Trophoblast cell (in vitro differentiated cells and primary cell): ENCODE measurements at regions not wholly inside any gene's neighbourhood (a gene's known extent, or its start where the extent isn't known, plus 50 kb on each side); places are given as distances from the start of the nearest gene placed in this dataset.

Experiments
- DNase-seq, 2 donors: peaks; one replicate each; pipeline ENCODE4 v3.0.0-alpha.2; 2016
- H2AFZ ChIP-seq: 2 replicates; pipeline ENCODE4 v1.6.1; 2013; ENCODE audit warnings: low read length, moderate library complexity, mild to moderate bottlenecking; ENCODE audit not compliant: insufficient read depth, poor library complexity
- H2AK5ac ChIP-seq: 2 replicates; pipeline ENCODE4 v1.6.1; 2013; ENCODE audit warnings: mild to moderate bottlenecking, low read length
- H2BK120ac ChIP-seq: 2 replicates; pipeline ENCODE4 v1.6.1; 2013; ENCODE audit warnings: low read length, mild to moderate bottlenecking, moderate library complexity; ENCODE audit not compliant: insufficient read depth, poor library complexity
- H2BK12ac ChIP-seq: 2 replicates; pipeline ENCODE4 v1.6.1; 2013; ENCODE audit warnings: mild to moderate bottlenecking, low read length, moderate library complexity
- H2BK5ac ChIP-seq: 2 replicates; pipeline ENCODE4 v1.6.1; 2013; ENCODE audit warnings: low read length, low read depth, moderate library complexity, mild to moderate bottlenecking; ENCODE audit not compliant: poor library complexity
- H3K14ac ChIP-seq: 2 replicates; pipeline ENCODE4 v1.6.1; 2013; ENCODE audit warnings: mild to moderate bottlenecking, low read length
- H3K18ac ChIP-seq: 2 replicates; pipeline ENCODE4 v1.6.1; 2013; ENCODE audit warnings: mild to moderate bottlenecking, low read length
- H3K23ac ChIP-seq: 2 replicates; pipeline ENCODE4 v1.6.1; 2013; ENCODE audit warnings: low read length
- H3K27ac ChIP-seq: 2 replicates; pipeline ENCODE4 v1.5.1; 2013; ENCODE audit warnings: low read depth, mild to moderate bottlenecking, inconsistent platforms, low read length, moderate library complexity
- H3K27me3 ChIP-seq: 2 replicates; pipeline ENCODE4 v1.6.1; 2013; ENCODE audit warnings: inconsistent platforms, mild to moderate bottlenecking, low read length, moderate library complexity; ENCODE audit not compliant: insufficient read depth
- H3K36me3 ChIP-seq, 2 experiments: 1 replicate in 1 of 2; 2 replicates in 1 of 2; pipeline ENCODE4 v1.6.1; 2013; ENCODE audit warnings: low read length in 2 of 2, mild to moderate bottlenecking in 2 of 2, moderate library complexity in 1 of 2; ENCODE audit not compliant: insufficient read depth in 2 of 2, control insufficient read depth in 1 of 2
- H3K4ac ChIP-seq: 2 replicates; pipeline ENCODE4 v1.6.1; 2013; ENCODE audit warnings: low read depth, mild to moderate bottlenecking, low read length, moderate library complexity
- H3K4me1 ChIP-seq, 2 experiments: 1 replicate in 1 of 2; 2 replicates in 1 of 2; pipeline ENCODE4 v1.6.1; 2013; ENCODE audit warnings: low read length in 2 of 2, mild to moderate bottlenecking in 2 of 2, moderate library complexity in 1 of 2; ENCODE audit not compliant: insufficient read depth in 2 of 2, control insufficient read depth in 1 of 2
- H3K4me2 ChIP-seq: 2 replicates; pipeline ENCODE4 v1.6.1; 2013; ENCODE audit warnings: inconsistent platforms, mild to moderate bottlenecking, low read length, moderate library complexity
- H3K4me3 ChIP-seq: 2 replicates; pipeline ENCODE4 v1.5.1; 2013; ENCODE audit warnings: mild to moderate bottlenecking, low read depth, low read length, inconsistent platforms
- H3K79me1 ChIP-seq: one replicate; pipeline ENCODE4 v1.6.1; 2013; ENCODE audit warnings: low read length
- H3K79me2 ChIP-seq: 2 replicates; pipeline ENCODE4 v1.6.1; 2013; ENCODE audit warnings: low read length, mild to moderate bottlenecking; ENCODE audit not compliant: control insufficient read depth, insufficient read depth, poor library complexity
- H3K9ac ChIP-seq: 2 replicates; pipeline ENCODE4 v1.6.1; 2013; ENCODE audit warnings: mild to moderate bottlenecking, low read length
- H3K9me3 ChIP-seq: 2 replicates; pipeline ENCODE4 v1.6.1; 2013; ENCODE audit warnings: low read depth, mild to moderate bottlenecking, control low read depth, inconsistent platforms, low read length; ENCODE audit not compliant: insufficient read depth
- H4K12ac ChIP-seq: 2 replicates; pipeline ENCODE4 v1.6.1; 2013; ENCODE audit warnings: low read depth, mild to moderate bottlenecking, low read length, moderate library complexity
- H4K8ac ChIP-seq: 2 replicates; pipeline ENCODE4 v1.6.1; 2013; ENCODE audit warnings: low read depth, mild to moderate bottlenecking, low read length, moderate library complexity
- H4K91ac ChIP-seq: one replicate; pipeline ENCODE4 v1.6.1; 2013; ENCODE audit warnings: low read depth, mild to moderate bottlenecking, low read length, moderate library complexity
- WGBS: extraction: QIAGEN DNeasy Blood & Tissue Kit; methylation state at CpG from one replicate; pipeline ENCODE4 v1.1.7; 2013; ENCODE audit warnings: missing lambda C conversion rate; ENCODE audit not compliant: insufficient read length, insufficient coverage; ENCODE audit errors: extremely low coverage; 5-methylcytosine and 5-hydroxymethylcytosine counted together

- Histone ChIP-seq H3K4ac (no peak overlapping the region), H3K18ac (no peak overlapping the region), H3K9ac (no peak overlapping the region), H3K4me2 (no peak overlapping the region), H2BK12ac (no peak overlapping the region), H3K4me3 (no peak overlapping the region), H3K23ac (no peak overlapping the region), H3K4me1 (peaks cover 0 to 2% of the 10 kb centered on the region in 2 experiments), H2AFZ (no peak overlapping the region), H2BK5ac (no peak overlapping the region), H4K12ac (no peak overlapping the region), H3K36me3 (no peaks in the 10 kb centered on the region), H2AK5ac (no peak overlapping the region), H4K91ac (no peak overlapping the region), H3K9me3 (no peaks in the 10 kb centered on the region), H4K8ac (no peak overlapping the region), H2BK120ac (no peak overlapping the region), H3K79me1 (no peaks in the 10 kb centered on the region), H3K27ac (no peak overlapping the region), H3K27me3 (no peaks in the 10 kb centered on the region), H3K79me2 (no peaks in the 10 kb centered on the region), H3K14ac (no peak overlapping the region)
- WGBS = no CpG with 5 or more reads among the region's 4 CpGs
- DNase-seq = no peak
Observed at GRCh38 chr18:41466436-41467160, 488.4 kb upstream of the PIK3C3 start.

- Histone ChIP-seq H3K27me3 (no peaks in the 10 kb centered on the region), H2AK5ac (no peak overlapping the region), H3K79me2 (no peaks in the 10 kb centered on the region), H3K27ac (no peak overlapping the region), H3K23ac (no peak overlapping the region), H3K36me3 (no peaks in the 10 kb centered on the region), H2BK12ac (no peak overlapping the region), H3K4me1 (peaks cover 0 to 2% of the 10 kb centered on the region in 2 experiments), H3K18ac (no peak overlapping the region), H3K79me1 (no peaks in the 10 kb centered on the region), H3K9me3 (no peaks in the 10 kb centered on the region), H2AFZ (no peak overlapping the region), H4K8ac (no peak overlapping the region), H3K14ac (no peak overlapping the region), H3K9ac (no peak overlapping the region), H3K4ac (no peak overlapping the region), H2BK120ac (no peak overlapping the region), H3K4me2 (no peak overlapping the region), H2BK5ac (no peak overlapping the region), H3K4me3 (no peak overlapping the region), H4K91ac (no peak overlapping the region), H4K12ac (no peak overlapping the region)
- WGBS = no CpG with 5 or more reads among the region's 2 CpGs
- no peak for DNase-seq
Observed at GRCh38 chr18:41465386-41465785, 489.6 kb upstream of the PIK3C3 start.

- Histone ChIP-seq H3K36me3 (no peaks in the 10 kb centered on the region), H2BK120ac (no peak overlapping the region)
- no CpG with 5 or more reads among the region's 1 CpG for WGBS
Observed at GRCh38 chr18:41464278-41464677, 490.8 kb upstream of the PIK3C3 start.

GRCh38 chr18:41462946-41463345 lies 492.1 kb upstream of the PIK3C3 start:
- Histone ChIP-seq H2BK5ac (no peak overlapping the region), H3K27me3 (no peaks in the 10 kb centered on the region), H3K14ac (no peak overlapping the region), H2AK5ac (no peak overlapping the region), H2BK120ac (no peak overlapping the region), H4K12ac (no peak overlapping the region), H4K91ac (no peak overlapping the region), H3K79me1 (no peaks in the 10 kb centered on the region), H3K23ac (no peak overlapping the region), H3K9ac (no peak overlapping the region), H3K4me3 (no peak overlapping the region), H2AFZ (no peak overlapping the region), H3K4ac (no peak overlapping the region), H3K79me2 (no peaks in the 10 kb centered on the region), H3K18ac (no peak overlapping the region), H3K9me3 (no peaks in the 10 kb centered on the region), H3K36me3 (no peaks in the 10 kb centered on the region), H3K4me1 (peaks cover 0 to 2% of the 10 kb centered on the region in 2 experiments), H3K27ac (no peak overlapping the region), H2BK12ac (no peak overlapping the region), H4K8ac (no peak overlapping the region), H3K4me2 (no peak overlapping the region)
- no peak for DNase-seq
- no CpG with 5 or more reads among the region's 1 CpG for WGBS

More at GRCh38 chr18:41464278-41464677, 490.8 kb upstream of the PIK3C3 start:
- H2AK5ac ChIP-seq = no peak overlapping the region
- no peak for DNase-seq
- no peak overlapping the region for H3K27ac ChIP-seq
- H3K4ac ChIP-seq = no peak overlapping the region
- H2BK12ac ChIP-seq = no peak overlapping the region
- H4K8ac ChIP-seq = no peak overlapping the region
- no peak overlapping the region for H2AFZ ChIP-seq
- H4K91ac ChIP-seq = no peak overlapping the region
- H3K23ac ChIP-seq = no peak overlapping the region
- no peaks in the 10 kb centered on the region for H3K79me2 ChIP-seq
- no peak overlapping the region for H4K12ac ChIP-seq
- no peak overlapping the region for H2BK5ac ChIP-seq
- H3K18ac ChIP-seq = no peak overlapping the region
- no peaks in the 10 kb centered on the region for H3K27me3 ChIP-seq
- no peaks in the 10 kb centered on the region for H3K9me3 ChIP-seq
- H3K79me1 ChIP-seq = no peaks in the 10 kb centered on the region
- no peak overlapping the region for H3K4me2 ChIP-seq
- H3K4me1 ChIP-seq = peaks cover 0 to 2% of the 10 kb centered on the region in 2 experiments
- H3K9ac ChIP-seq = no peak overlapping the region
- H3K14ac ChIP-seq = no peak overlapping the region
- H3K4me3 ChIP-seq = no peak overlapping the region
